ENCODE measurements at regions not wholly inside any gene's neighbourhood (a gene's known extent, or its start where the extent isn't known, plus 50 kb on each side); places are given as distances from the start of the nearest gene placed in this dataset.

DNA sequence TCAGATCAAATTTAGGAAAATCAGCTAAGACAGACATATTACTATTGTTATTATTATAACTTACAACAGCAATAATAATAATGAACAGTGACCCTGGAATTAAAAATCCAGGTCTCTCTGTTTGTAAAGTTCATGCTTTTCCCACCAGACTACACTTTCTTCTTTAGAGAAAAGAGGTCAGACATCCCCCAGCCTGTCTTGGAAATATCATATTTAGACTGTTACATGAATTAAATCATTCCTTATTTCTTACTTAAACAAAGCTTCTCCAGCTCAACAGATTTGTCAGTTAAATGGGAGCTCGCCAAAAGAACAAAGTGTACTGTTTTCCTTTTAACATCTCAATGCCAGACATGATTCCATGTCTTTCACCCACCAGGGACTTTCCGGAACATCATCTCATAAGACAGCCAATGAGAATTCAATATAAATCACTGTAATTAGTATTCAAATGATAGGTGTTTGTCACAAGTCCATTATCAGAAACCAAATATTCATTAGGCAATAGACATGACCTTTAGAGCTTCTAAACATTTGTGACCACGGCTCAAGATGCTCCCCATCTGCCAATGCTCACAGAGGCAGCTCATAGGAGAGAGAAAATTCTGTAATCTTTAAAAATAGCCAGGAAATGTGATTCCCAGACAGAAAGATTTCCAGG is 351.9 kb downstream of the ENC1 start:
- no peak for DNase-seq (ENCODE audit: low read depth)

DNA sequence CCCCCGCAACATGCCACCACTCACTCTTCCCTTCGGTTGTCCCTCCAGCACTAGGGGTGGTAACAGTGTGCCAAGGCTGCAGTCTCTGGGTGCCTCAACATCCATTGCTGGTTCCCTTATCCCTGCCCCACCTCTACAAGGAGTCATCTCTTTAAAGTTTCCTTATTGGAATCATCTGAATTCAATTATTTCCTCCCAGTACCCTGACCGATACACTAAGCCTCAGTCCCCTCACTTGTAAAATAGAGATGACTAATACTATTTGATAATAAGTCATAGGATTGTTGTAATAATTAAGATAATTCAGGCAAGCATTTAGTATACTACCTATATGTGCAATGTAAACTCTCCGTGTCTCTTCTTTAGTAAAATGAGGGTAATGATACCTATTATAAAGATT is 352.5 kb downstream of the ENC1 start:
- DNase-seq (ENCODE audit: low read depth), result no peak

DNA sequence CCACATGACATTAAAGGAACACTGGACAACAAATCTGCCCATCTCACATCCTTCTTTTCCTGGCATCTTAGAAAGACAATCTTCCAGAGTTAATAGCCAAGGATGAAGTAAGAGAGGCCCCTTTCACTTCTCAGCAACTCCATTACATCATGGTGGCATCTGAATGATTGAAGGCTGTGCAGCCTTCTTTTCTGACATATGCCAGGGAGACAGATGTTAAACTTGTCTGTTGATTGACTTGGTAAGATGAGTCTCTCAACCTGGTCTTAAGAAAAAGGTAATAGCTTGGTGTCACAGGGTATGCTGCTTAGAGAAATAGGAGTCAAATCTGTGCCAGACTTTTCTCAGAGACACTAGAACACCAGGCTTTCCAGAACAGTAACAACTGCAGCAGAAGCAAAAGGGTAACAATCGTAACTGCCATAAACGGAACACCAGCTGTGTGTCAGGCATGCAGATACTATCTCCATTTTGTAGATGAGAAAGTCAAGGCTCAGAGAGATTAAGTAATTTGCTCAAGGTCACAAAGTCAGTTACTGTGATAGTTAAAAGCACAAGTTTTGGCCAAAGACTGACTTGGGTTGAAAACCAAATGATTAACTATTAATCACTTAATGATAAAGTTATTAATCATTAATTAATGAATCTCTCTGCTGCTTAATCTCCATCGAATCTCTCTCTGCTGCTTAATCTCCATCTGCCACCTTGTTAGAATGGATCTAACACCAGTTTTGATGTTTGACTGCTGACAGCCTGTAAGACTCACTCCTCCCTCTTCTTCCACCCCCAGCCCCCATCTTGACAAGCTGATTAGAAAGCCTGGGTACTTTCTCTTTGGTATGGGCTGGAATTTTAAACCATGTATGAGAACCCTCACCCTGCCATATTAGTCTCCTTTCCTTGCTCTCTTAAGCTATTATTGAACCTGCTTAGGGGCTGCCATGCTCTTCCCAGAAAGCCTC is 353.5 kb downstream of the ENC1 start:
- DNase-seq (ENCODE audit: low read depth), result no peak

DNA sequence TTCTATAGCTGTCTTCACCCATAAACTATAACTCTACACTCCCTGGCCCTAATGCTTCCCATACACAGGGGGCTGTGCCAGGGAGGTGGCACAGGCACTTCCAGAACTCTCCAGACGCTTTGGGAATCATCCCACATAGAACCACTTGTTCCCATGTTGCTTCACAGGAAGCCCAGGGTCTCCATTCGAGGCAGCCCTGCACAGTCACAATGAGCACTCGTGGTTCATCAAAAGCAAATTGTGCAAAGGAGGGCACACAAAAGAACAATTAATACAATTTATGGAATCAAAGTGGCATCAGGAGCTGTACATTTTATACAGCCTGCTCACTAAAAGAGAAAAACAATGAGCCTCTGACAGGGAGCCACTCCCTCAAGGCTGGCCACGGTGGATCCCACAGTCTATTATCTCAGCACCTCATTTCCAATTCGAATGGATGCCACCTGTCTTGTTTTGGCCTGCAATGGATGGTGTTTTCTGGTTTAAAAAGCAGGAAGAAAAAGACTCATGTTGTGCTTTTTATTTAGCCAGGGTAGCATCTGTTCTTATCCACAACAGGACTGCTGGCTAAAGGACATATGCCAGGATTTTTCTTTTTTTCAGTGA is 354.8 kb downstream of the ENC1 start:
- DNase-seq (ENCODE audit: low read depth), result no peak

DNA sequence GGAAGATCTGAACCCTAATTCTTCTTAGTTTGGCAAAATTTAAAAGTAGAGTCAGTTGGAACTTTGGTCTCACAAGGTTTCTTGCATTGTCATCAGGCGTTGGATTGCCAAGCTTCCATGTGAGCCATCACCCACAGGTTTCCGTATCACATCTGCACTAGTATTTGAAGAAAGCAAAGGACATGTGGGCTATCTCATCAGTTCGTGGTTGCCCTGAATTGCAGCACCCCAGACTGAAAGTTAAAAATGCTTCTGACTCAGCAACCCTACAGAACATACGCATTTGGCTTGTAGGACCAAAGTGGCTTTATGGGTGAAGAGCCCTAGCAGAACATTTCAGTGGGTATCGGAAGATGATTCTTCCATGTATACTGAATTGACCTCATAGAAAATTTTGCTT is 358.0 kb downstream of the ENC1 start:
- no peak for DNase-seq (ENCODE audit: low read depth)

DNA sequence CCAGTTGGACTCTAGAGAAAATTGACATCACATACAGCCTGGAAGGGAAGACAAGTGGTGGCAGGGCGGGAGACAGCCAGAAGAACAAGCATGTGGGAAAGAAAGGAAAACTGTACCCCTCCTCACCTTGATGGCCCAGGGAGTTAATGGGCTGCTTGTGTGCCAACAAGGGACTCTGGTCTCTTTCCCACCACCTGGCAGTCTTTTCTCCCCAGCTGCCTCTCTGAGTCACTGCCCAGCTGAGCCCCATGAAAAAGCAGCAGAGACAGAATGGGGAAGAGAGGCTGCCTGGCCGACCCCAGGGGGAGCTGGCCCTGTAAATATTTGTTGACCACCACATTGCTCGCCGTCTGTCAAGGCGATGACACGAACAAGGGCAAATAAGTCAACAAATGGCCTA is 359.4 kb downstream of the ENC1 start:
- DNase-seq (ENCODE audit: low read depth), result no peak

DNA sequence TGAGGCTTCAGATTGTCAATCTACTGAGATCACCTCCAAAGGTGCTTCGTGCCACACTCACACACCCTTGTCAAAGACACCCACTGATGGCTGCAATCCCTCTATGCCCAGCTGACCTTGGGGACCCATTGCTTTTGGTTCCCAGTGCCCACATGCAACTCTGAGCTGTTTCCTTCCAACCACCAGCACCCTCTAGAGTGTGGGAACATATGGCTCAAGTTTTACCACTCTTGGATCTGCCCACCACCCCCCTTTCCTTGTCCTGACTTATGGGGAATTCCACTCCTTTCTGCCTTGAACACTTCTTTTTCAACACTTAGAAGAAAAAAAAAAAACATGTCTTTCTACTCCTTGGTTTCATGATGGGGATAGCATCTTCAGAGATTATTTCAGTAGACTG is 360.2 kb downstream of the ENC1 start:
- DNase-seq (ENCODE audit: low read depth), result no peak

DNA sequence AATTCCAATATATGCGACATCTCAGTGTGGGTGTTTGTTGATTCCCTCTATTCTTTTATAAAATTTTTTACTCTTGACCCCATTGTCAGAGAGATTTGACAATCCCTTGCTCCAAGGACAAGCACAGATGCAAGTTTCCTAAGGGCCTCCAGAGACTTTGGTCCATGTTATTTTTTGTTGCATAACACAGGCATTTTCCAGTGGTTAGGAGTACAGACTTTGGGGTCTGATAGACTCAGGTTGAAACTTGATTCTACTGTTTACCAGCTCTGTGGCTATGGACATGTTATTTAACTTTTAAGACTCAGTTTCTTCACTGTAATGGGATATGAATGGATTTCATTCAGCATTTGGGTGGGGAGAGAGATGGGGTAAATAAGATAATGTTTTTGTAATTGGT is 361.3 kb downstream of the ENC1 start:
- no peak for DNase-seq (ENCODE audit: low read depth)

DNA sequence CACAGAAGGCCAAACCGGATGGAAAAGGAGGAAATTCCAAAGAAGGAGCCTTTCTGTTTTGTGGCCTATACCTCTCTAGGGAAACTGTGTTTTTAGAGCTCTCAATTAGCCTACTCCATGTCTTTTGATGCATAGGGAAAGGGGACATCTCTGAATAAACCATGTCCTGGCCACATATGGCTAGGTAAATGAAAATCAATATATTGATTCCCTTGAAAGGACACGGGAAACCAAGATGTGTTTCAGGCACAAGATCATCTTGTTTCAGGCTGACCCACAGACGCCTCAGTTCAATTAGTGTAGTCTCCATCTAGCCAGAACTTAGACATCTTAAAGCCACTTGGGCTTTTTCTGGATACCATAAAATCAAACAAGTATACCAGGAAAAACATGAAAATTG is 363.1 kb downstream of the ENC1 start:
- DNase-seq (ENCODE audit: low read depth), result no peak

DNA sequence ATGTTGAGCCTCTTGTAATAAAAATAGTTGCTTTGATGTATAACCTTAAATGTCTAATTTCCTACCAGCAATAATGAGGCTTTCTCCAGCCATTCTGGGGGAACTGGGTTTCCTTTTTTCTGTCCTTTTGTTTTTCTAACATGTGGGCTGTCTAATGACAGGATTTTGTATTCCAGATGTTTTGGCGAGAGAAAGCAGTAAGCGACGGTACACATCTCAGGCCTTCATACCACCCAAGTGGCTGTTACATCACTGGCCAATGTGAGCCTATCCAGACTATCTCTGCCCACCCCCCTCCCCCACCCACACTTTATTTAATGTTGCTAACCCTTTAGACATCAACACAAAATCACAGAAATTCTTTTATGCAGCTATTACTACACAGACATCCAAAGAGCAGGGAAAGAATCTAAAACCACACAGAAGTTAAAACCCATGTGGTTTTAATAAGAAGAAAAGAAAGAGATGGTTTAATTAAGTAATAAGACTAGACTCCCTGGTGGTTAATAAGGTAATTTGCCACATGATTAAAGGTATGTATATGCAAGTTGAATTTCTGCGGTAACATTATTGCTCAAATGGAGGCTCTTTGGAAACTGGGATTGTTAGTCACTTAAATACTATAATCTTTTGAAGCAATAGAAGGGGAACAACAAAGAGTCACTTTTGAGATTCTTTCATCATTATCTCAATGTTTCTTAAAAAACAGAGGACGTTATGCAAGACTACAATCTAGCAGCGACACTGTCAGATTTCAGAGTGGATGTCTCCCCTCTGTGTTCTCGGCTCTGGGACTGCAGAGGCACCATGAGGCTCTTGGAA is 365.1 kb downstream of the ENC1 start:
- no peak for DNase-seq (ENCODE audit: low read depth)

DNA sequence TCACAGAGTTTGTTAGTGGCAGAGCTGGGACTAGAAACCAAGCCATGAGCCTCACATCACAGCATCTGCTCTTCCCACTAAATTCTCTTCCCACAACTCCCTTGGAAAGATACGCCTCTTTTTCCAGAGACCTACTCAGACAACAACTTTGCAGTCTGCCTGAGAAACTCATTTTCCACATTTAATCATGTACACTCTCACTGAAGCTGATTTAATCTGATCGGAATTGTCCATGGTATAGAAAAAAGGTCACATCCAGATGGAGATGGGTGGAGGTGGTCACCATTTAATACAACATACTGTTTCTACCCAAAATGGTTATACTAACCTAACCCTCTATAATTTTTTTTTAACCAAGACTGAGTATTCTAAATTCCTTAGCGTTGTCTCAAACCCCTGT is 366.2 kb downstream of the ENC1 start:
- no peak for DNase-seq (ENCODE audit: low read depth)

DNA sequence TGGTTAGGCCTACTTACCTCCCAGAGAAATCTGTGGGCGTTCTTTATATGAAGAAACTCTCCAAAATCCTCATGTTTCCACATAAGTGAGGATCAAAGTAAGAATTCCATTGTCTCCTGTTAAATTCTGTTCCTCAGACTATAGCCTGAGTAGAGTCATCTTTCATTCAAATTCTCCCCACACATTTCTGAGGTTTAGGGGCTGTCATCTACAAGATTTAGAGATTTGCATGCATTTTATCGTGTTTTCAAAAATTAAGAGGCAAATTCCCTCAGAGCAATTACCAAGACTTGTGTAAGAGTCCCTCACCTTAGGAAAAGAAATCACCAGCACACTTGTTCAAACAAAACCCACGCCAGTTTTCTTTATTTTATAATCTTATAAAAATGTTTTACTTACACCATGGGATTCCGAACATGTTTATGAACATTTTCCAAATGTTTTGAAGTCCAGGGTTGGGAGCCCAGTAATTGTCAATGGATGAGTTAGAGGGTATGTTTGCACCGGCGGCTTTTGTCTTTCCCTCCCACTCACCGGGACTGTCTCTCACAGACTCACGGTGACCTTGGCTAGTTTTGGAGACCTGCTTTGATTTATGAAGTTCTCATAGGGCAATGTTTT is 367.6 kb downstream of the ENC1 start:
- DNase-seq (ENCODE audit: low read depth), result no peak

DNA sequence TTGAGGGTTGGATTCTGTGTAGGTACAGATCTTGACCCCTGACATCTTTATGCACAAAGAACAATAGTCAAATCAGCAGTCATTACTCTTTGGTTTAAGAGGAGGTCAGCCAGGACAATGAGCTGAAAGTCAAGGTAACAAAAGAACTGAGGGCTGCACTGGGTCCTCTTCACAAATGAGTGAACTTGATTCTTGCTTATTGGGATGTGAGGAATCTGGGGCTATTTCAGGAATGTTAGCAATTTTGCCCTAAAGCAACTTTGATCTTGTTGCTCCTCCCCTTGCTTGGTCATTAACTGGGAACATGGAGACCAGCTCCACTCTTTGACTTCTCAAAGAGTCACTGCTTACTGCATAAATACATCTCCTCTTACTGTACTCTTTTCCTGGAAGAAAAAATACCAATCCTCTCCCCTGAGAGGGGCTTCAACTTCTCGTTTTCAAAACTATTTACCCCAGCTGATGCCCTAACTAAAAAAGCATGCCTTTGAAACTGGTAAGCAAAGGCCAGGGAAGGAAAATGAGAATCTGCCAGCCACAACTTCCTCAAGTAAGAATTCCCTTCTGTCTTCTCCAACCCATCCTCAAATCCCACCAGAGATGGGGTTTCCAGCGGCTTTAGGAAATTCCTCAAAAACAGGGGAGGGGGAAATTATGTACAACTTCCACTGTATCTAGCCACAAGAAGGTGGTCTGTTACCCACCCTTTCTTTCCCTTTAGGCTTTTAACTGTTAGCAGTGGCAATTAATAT is 368.3 kb downstream of the ENC1 start:
- no peak for DNase-seq (ENCODE audit: low read depth)

DNA sequence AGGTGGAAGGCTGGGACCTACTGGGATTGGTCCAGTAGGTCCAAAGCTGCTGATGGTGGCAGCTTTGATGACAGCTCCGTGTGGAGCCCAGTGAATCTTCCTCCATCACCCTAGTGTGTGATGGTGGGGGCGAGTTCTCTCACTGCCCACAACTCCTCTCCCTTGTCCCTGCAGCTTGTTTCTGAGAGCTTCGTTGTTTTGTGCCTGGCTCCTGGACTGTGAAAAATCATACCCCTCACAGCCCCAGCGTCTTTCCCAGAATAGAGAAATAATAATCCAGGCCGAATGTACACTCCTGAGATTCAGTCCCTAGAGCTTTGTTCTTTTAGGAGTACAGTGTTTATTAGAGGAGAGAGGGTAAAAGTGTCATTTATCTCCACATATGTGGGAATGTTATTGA is 372.2 kb downstream of the ENC1 start:
- DNase-seq (ENCODE audit: low read depth), result no peak

DNA sequence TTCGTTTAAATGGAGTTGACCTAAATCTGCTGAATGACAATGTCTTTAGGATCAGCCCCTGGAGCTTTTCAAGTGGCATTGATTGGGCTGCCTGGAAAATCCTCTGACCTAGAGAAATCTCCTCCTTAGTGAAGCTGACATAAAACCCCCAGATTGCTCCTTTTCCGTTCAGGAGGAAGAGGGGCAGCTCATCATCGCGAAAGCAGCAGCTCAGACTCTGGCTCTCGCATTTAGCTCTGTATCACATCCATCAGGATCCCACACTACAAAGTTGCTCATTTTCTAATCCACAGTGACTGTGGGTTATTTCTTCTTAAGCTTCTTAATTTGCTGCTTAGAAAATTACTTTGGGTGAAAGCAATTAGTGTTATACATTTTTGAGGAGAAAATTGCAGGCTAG is 373.7 kb downstream of the ENC1 start:
- DNase-seq (ENCODE audit: low read depth), result no peak

DNA sequence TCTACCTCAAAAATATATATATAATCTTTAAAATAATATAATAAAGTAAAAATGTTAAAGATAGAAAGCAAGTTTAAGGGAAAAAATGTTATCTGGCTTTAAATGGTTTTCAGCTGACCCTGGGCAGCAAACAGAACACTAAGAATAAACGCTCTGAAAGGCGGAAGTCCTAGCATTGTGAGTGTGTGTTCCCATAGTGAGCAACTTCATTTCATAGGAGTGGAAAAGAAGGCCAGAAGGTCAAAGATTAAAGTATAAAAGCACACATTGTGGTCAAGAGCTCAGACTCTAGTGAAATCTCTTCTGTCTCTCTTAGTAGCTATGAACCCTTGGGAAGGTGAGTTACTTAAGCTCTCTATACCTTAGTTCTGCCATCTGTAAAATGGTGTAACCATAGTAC is 374.4 kb downstream of the ENC1 start:
- no peak for DNase-seq (ENCODE audit: low read depth)

DNA sequence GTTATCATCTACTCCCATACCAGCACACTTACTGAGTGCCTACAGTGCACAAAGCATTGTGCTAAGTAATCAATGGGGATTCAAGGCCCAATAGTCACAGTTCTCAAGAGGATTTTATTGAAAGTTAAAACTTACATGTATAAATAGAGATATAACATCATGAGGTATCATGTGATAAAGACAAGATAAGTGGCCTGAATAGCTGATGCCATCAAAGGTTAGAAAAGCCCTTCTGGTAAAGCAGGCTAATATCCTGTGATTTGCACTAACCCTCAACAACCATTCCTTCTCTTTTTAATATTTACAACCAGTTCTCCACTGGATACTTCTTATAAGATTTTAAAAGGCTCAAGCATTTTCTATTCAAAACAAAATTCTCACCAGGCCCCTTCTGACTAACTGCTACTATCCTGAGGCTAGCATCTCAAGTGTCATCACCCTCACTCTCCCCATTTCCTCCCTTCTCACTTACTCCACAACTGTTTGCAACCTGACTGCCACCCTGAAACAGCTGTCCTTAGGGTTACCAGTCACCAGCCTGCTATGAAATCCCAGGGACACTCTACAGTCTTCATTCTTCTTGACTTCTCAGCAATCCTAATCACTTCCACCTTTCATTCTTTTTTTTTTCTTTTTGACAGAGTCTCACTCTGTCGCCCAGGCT is 377.9 kb downstream of the ENC1 start:
- DNase-seq (ENCODE audit: low read depth), result no peak

DNA sequence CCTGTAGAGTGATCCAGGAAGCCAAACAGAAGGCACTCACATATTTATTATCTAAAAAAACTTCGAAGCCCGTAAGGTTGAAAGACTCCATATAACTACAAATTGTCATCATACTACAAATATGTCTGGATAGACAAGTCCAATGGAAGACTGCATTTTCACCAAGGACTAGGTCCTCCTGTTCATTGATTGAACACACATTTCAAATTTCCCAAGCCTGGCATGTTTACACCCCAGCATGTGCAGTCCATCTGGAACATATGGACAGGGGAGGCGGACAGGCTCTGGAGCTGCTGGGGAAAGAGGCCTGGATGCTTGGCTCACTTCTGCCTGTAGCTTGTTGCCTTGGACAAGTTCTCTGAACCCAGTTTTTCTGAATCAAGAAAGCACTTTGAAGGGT is 378.7 kb downstream of the ENC1 start:
- no peak for DNase-seq (ENCODE audit: low read depth)

DNA sequence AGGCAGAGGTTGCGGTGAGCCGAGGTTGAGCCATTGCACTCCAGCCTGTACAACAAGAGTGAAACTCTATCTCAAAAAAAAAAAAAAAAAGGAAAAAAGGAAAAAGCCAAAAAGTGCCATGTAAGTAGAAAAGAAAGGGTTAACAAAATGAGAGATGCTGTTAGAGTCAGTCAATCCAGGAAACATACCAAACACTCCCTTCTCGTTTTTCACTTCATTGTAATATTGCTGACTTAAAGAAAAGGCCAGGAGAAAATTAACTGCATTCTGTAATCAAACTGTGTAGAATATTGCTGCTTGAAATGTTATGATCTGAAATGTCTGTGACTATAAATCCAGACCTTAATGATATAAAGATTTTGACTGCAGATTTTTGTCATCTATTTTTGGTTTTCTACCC is 379.1 kb downstream of the ENC1 start:
- no peak for DNase-seq (ENCODE audit: low read depth)

DNA sequence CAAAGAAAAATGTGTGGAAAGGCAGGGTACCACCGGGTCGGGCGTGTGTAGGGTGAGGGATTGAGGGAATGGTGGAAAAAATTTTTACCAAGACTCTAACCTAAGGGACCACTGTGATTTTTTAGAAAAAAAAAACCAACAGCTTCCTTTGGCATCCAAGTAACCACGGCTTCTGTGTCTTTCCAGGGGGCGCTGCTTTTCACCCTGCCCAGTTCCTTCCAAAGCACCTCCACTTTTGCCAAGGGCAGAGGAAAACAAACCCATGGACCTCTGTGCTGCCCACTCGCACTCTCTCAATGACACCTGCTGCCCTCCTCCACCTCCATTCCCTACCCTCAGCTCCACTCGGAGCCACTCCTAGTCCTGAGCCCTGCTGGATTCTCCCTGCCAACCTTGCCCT is 381.0 kb downstream of the ENC1 start:
- DNase-seq (ENCODE audit: low read depth), result no peak

DNA sequence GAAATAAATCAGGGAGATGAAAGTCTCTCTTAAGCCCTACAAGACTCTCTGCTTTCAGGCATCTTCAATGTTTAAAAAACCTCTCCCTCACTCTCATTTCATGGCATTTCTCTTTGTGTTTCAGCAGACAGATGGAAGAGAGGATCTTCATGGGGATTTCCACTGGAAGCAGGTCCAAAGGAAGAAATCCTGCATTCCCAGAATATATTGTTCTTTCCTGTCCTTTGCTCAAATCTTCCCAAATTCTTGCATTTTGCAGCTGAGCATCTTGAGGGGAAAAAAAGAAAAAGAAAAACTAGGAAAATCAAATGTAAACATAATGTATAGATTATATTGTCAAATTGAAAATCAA is 382.2 kb downstream of the ENC1 start:
- DNase-seq (ENCODE audit: low read depth), result no peak
